ENCODE measurements at regions not wholly inside any gene's neighbourhood (a gene's known extent, or its start where the extent isn't known, plus 50 kb on each side); places are given as distances from the start of the nearest gene placed in this dataset.

GRCh38 chr5:94028001-94028400 lies 286.6 kb upstream of the POU5F2 start:
- TF ChIP-seq BHLHE40 (IDR thresholded peaks at IDR 0.05; ENCODE audit: low read depth, low read length) (no peak), SREBF2 (IDR thresholded peaks at IDR 0.05) (no peak), MAZ (IDR thresholded peaks at IDR 0.05; ENCODE audit: borderline replicate concordance, low read depth, low read length) (no peak), RAD21 (conservative IDR thresholded peaks at IDR 0.05 in 1 of 2, IDR thresholded peaks at IDR 0.05 in 1 of 2) (no peak), NFE2L2 (conservative IDR thresholded peaks at IDR 0.05; ENCODE audit: low read length) (no peak), POLR2A (IDR thresholded peaks at IDR 0.05; ENCODE audit: low read length) (no peak), MYC (IDR thresholded peaks at IDR 0.05; ENCODE audit: borderline replicate concordance, low read length) (no peak), JUN (IDR thresholded peaks at IDR 0.05) (no peak), CBX8 (IDR thresholded peaks at IDR 0.05) (no peak)
- TF ChIP-seq, protein P1, sequence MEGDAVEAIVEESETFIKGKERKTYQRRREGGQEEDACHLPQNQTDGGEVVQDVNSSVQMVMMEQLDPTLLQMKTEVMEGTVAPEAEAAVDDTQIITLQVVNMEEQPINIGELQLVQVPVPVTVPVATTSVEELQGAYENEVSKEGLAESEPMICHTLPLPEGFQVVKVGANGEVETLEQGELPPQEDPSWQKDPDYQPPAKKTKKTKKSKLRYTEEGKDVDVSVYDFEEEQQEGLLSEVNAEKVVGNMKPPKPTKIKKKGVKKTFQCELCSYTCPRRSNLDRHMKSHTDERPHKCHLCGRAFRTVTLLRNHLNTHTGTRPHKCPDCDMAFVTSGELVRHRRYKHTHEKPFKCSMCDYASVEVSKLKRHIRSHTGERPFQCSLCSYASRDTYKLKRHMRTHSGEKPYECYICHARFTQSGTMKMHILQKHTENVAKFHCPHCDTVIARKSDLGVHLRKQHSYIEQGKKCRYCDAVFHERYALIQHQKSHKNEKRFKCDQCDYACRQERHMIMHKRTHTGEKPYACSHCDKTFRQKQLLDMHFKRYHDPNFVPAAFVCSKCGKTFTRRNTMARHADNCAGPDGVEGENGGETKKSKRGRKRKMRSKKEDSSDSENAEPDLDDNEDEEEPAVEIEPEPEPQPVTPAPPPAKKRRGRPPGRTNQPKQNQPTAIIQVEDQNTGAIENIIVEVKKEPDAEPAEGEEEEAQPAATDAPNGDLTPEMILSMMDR (IDR thresholded peaks at IDR 0.05), result no peak
